ENCODE measurements at regions not wholly inside any gene's neighbourhood (a gene's known extent, or its start where the extent isn't known, plus 50 kb on each side); places are given as distances from the start of the nearest gene placed in this dataset.

DNA sequence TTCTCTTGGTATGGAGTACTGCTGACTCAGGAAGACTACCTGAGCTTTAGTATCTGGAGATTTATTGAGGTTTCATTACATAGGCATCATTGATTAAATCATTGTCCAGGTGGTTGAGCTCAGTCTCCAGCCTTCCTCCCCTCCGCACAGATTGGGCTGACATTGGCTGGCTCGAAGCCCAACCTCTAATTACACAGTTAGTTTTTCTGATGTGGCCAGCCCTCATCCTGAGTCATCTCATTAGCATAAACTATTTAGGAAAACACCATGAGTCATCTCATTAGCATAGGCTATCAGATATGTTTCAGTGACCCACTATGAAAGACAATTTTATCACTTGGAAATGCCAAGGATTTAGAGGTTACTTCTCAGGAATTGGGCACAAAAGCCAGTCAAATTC, 93.9 kb upstream of the ANKRD50 start (continued):
- no peak for TF ChIP-seq STAT1 (conservative IDR thresholded peaks at IDR 0.05)
- TF ChIP-seq, protein P1, sequence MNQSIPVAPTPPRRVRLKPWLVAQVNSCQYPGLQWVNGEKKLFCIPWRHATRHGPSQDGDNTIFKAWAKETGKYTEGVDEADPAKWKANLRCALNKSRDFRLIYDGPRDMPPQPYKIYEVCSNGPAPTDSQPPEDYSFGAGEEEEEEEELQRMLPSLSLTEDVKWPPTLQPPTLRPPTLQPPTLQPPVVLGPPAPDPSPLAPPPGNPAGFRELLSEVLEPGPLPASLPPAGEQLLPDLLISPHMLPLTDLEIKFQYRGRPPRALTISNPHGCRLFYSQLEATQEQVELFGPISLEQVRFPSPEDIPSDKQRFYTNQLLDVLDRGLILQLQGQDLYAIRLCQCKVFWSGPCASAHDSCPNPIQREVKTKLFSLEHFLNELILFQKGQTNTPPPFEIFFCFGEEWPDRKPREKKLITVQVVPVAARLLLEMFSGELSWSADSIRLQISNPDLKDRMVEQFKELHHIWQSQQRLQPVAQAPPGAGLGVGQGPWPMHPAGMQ (IDR thresholded peaks at IDR 0.05; ENCODE audit: borderline replicate concordance): no peak

DNA sequence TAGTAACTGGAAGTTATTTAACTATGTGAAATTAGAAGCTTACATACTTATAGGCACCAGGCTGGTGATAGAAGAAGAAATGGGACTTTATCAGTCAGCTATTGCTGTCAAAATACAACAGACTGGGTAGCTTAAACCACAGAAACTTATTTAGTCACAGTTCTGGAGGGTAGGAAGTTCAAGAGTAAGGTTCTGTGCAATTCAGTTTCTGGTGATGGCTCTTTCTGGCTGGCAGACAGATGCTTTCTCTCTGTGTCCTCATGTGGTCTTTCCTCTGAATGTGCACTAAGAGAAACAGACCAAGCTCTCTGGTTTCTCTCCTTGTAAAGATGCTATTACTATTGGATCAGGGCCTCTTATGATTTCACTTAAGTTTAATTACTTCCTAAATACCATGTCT, 92.1 kb upstream of the ANKRD50 start:
- in situ Hi-C loops (cut with MboI): no loop called here
- no peaks in the 10 kb centered on the region for H3K9me3 ChIP-seq (replicated peaks; ENCODE audit: control insufficient read depth, insufficient read depth, low read length)
- no peaks in the 10 kb centered on the region for H3K27me3 ChIP-seq (replicated peaks in 1 of 2; ENCODE audit: control insufficient read depth in 2 of 2, insufficient read depth in 2 of 2, low read length in 1 of 2)
- no peak for FAIRE-seq
- POLR2A ChIA-PET: no interaction called here
- H3K4me2 ChIP-seq (ENCODE audit: control insufficient read depth, insufficient read depth): no peak overlapping the region
- H3K36me3 ChIP-seq (ENCODE audit: control insufficient read depth in 2 of 2, insufficient read depth in 2 of 2, low read length in 1 of 2): no peaks in the 10 kb centered on the region
- no peaks in the 10 kb centered on the region for H4K20me1 ChIP-seq (ENCODE audit: control insufficient read depth, insufficient read depth)
- SMC1A ChIA-PET (ENCODE audit: uncharacterized antibody, unreplicated experiment): no interaction called here
- no peak overlapping the region for H3K4me3 ChIP-seq
- intact Hi-C loops (cut with micrococcal nuclease; ENCODE audit: unreplicated experiment): no loop called here
- H3K4me1 ChIP-seq (ENCODE audit: control insufficient read depth, insufficient read depth, low read length): no peaks in the 10 kb centered on the region
- no TSS peak for BruUV-seq (replicated peaks)
- ATAC-seq: peak; percentile 69
- CTCF ChIA-PET: interaction anchor here (1.4 kb wide), 1 partner anchor 11 kb away, joined by 3 read pairs; no protein-coding TSS in a partner anchor
- H2AFZ ChIP-seq (ENCODE audit: control insufficient read depth, low read depth, low read length): no peak overlapping the region
- no peaks in the 10 kb centered on the region for H3K79me2 ChIP-seq (ENCODE audit: control insufficient read depth, insufficient read depth, low read length)
- H3K27ac ChIP-seq (ENCODE audit: control insufficient read depth, insufficient read depth): no peak overlapping the region
- RAD21 ChIA-PET (ENCODE audit: unreplicated experiment): interaction anchor here (0.9 kb wide), 1 partner anchor 12 kb away, joined by 3 read pairs; no protein-coding TSS in a partner anchor
- DNase-seq (ENCODE audit: low read depth, low spot score): no peak
- no peak overlapping the region for H3K9ac ChIP-seq (ENCODE audit: control insufficient read depth, insufficient read depth, low read length)
- no peak for TF ChIP-seq ZBED1 (IDR thresholded peaks at IDR 0.05; ENCODE audit: borderline replicate concordance)
- TF ChIP-seq, protein P2, sequence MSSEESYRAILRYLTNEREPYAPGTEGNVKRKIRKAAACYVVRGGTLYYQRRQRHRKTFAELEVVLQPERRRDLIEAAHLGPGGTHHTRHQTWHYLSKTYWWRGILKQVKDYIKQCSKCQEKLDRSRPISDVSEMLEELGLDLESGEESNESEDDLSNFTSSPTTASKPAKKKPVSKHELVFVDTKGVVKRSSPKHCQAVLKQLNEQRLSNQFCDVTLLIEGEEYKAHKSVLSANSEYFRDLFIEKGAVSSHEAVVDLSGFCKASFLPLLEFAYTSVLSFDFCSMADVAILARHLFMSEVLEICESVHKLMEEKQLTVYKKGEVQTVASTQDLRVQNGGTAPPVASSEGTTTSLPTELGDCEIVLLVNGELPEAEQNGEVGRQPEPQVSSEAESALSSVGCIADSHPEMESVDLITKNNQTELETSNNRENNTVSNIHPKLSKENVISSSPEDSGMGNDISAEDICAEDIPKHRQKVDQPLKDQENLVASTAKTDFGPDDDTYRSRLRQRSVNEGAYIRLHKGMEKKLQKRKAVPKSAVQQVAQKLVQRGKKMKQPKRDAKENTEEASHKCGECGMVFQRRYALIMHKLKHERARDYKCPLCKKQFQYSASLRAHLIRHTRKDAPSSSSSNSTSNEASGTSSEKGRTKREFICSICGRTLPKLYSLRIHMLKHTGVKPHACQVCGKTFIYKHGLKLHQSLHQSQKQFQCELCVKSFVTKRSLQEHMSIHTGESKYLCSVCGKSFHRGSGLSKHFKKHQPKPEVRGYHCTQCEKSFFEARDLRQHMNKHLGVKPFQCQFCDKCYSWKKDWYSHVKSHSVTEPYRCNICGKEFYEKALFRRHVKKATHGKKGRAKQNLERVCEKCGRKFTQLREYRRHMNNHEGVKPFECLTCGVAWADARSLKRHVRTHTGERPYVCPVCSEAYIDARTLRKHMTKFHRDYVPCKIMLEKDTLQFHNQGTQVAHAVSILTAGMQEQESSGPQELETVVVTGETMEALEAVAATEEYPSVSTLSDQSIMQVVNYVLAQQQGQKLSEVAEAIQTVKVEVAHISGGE (CRISPR knock-in tag; IDR thresholded peaks at IDR 0.05): no peak
- no peak for TF ChIP-seq IKZF1 (conservative IDR thresholded peaks at IDR 0.05)
- no peak for TF ChIP-seq BMI1 (IDR thresholded peaks at IDR 0.05; ENCODE audit: borderline replicate concordance)
- no peak for TF ChIP-seq POU2F2 (IDR thresholded peaks at IDR 0.05; ENCODE audit: borderline replicate concordance, low read depth, low read length)
- no peak for TF ChIP-seq NRF1 (conservative IDR thresholded peaks at IDR 0.05; ENCODE audit: low read depth, low read length)
- no peak for TF ChIP-seq NR2C2 (IDR thresholded peaks at IDR 0.05; ENCODE audit: borderline replicate concordance, control insufficient read depth, insufficient read length, low read depth)
- no peak for TF ChIP-seq SUPT20H (IDR thresholded peaks at IDR 0.05; ENCODE audit: borderline replicate concordance, control insufficient read depth, low read depth, low read length)
- no peak for TF ChIP-seq SMC3 (IDR thresholded peaks at IDR 0.05; ENCODE audit: borderline replicate concordance, low read length)
- no peak for TF ChIP-seq CEBPB (IDR thresholded peaks at IDR 0.05; ENCODE audit: borderline replicate concordance in 1 of 2, low read depth in 2 of 2, low read length in 2 of 2)
- no peak for TF ChIP-seq NFIC (IDR thresholded peaks at IDR 0.05; ENCODE audit: low read depth, low read length)
- no peak for TF ChIP-seq TARDBP (IDR thresholded peaks at IDR 0.05; ENCODE audit: borderline replicate concordance)
- no peak for TF ChIP-seq CBX3 (IDR thresholded peaks at IDR 0.05; ENCODE audit: borderline replicate concordance, low read depth)
- no peak for TF ChIP-seq BRCA1 (IDR thresholded peaks at IDR 0.05; ENCODE audit: low read depth, low read length)
- no peak for TF ChIP-seq STAT1 (conservative IDR thresholded peaks at IDR 0.05)
- TF ChIP-seq, protein P3, sequence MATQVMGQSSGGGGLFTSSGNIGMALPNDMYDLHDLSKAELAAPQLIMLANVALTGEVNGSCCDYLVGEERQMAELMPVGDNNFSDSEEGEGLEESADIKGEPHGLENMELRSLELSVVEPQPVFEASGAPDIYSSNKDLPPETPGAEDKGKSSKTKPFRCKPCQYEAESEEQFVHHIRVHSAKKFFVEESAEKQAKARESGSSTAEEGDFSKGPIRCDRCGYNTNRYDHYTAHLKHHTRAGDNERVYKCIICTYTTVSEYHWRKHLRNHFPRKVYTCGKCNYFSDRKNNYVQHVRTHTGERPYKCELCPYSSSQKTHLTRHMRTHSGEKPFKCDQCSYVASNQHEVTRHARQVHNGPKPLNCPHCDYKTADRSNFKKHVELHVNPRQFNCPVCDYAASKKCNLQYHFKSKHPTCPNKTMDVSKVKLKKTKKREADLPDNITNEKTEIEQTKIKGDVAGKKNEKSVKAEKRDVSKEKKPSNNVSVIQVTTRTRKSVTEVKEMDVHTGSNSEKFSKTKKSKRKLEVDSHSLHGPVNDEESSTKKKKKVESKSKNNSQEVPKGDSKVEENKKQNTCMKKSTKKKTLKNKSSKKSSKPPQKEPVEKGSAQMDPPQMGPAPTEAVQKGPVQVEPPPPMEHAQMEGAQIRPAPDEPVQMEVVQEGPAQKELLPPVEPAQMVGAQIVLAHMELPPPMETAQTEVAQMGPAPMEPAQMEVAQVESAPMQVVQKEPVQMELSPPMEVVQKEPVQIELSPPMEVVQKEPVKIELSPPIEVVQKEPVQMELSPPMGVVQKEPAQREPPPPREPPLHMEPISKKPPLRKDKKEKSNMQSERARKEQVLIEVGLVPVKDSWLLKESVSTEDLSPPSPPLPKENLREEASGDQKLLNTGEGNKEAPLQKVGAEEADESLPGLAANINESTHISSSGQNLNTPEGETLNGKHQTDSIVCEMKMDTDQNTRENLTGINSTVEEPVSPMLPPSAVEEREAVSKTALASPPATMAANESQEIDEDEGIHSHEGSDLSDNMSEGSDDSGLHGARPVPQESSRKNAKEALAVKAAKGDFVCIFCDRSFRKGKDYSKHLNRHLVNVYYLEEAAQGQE (IDR thresholded peaks at IDR 0.05; ENCODE audit: low read depth, low read length): no peak

All from GM12878 (cell line).